Activated naive CD4-positive, alpha-beta T cell treated with anti-CD3 and anti-CD28 coated beads, Interleukin-2, amount 50 U/mL, for 72 hours (primary cell): ENCODE measurements at regions not wholly inside any gene's neighbourhood (a gene's known extent, or its start where the extent isn't known, plus 50 kb on each side); places are given as distances from the start of the nearest gene placed in this dataset.

Source experiments
- ATAC-seq, 2 donors: fragments of 150-1000 bp; cut with Tn5 transposase; 2 replicates each; pipeline ENCODE4 v1.10.0; 2021; ENCODE audit warnings: mild to moderate bottlenecking in 2 of 2, moderate library complexity in 2 of 2
- DNase-seq, 2 donors: peaks; one replicate each; pipeline ENCODE4 v3.0.0; 2021 to 2022; ENCODE audit warnings: low spot score in 2 of 2
- H3K27ac Mint-ChIP-seq, 2 donors: one replicate each; pipeline ENCODE4 v1.8.0; 2022; ENCODE audit warnings: mild to moderate bottlenecking in 2 of 2, mixed read lengths in 2 of 2
- H3K36me3 Mint-ChIP-seq, 2 donors: one replicate each; pipeline ENCODE4 v1.8.0; 2022; ENCODE audit warnings: mixed read lengths in 2 of 2
- H3K9me3 Mint-ChIP-seq, 2 donors: one replicate each; pipeline ENCODE4 v1.8.0; 2022; ENCODE audit warnings: mixed read lengths in 2 of 2

GRCh38 chr2:221629468-221629867 is 57.4 kb upstream of the EPHA4 start:
- no peak for DNase-seq
- H3K9me3 Mint-ChIP-seq, result no peaks in the 10 kb centered on the region

GRCh38 chr2:221624475-221624874 is 52.4 kb upstream of the EPHA4 start:
- Mint-ChIP-seq H3K9me3 (no peaks in the 10 kb centered on the region), H3K36me3 (no peaks in the 10 kb centered on the region), H3K27ac (no peak overlapping the region)
- ATAC-seq (no peak), DNase-seq (no peak)

More at GRCh38 chr2:221629468-221629867, 57.4 kb upstream of the EPHA4 start:
- no peaks in the 10 kb centered on the region for H3K36me3 Mint-ChIP-seq
- ATAC-seq, result no peak
- no peak overlapping the region for H3K27ac Mint-ChIP-seq
